Glutamatergic neuron (in vitro differentiated cells): ENCODE measurements at regions not wholly inside any gene's neighbourhood (a gene's known extent, or its start where the extent isn't known, plus 50 kb on each side); places are given as distances from the start of the nearest gene placed in this dataset.

ENCODE experiments used
- DNase-seq: peaks from one replicate; pipeline ENCODE4 v3.0.0; 2022
- H3K27ac Mint-ChIP-seq: one replicate; pipeline ENCODE4 v1.8.0; 2020; ENCODE audit warnings: mild to moderate bottlenecking, mixed read lengths, inconsistent platforms; ENCODE audit not compliant: unreplicated experiment
- H3K27me3 Mint-ChIP-seq: one replicate; pipeline ENCODE4 v1.8.0; 2020; ENCODE audit warnings: mild to moderate bottlenecking, moderate library complexity, mixed read lengths, inconsistent platforms; ENCODE audit not compliant: unreplicated experiment
- H3K36me3 Mint-ChIP-seq: one replicate; pipeline ENCODE4 v1.8.0; 2020; ENCODE audit warnings: mild to moderate bottlenecking, mixed read lengths, inconsistent platforms; ENCODE audit not compliant: unreplicated experiment
- H3K4me1 Mint-ChIP-seq: one replicate; pipeline ENCODE4 v1.8.0; 2020; ENCODE audit warnings: mild to moderate bottlenecking, low read depth, mixed read lengths, inconsistent platforms; ENCODE audit not compliant: unreplicated experiment
- H3K4me3 Mint-ChIP-seq: one replicate; pipeline ENCODE4 v1.8.0; 2020; ENCODE audit warnings: mild to moderate bottlenecking, mixed read lengths, inconsistent platforms; ENCODE audit not compliant: unreplicated experiment
- H3K9me3 Mint-ChIP-seq: one replicate; pipeline ENCODE4 v1.8.0; 2020; ENCODE audit warnings: mild to moderate bottlenecking, moderate library complexity, mixed read lengths, inconsistent platforms; ENCODE audit not compliant: unreplicated experiment
- CTCF ChIP-seq: fragments of 200-600 bp; sonication (generic); IDR thresholded peaks from one replicate; pipeline ENCODE4 v1.5.0; 2021; ENCODE audit not compliant: partially characterized antibody, unreplicated experiment

GRCh38 chr17:27109346-27109745 is 184.6 kb upstream of the WSB1 start:
- H3K27me3 Mint-ChIP-seq = no peaks in the 10 kb centered on the region
- H3K4me3 Mint-ChIP-seq = no peak overlapping the region
- H3K9me3 Mint-ChIP-seq = peaks cover 5% of the 10 kb centered on the region
- no peak for DNase-seq
- H3K4me1 Mint-ChIP-seq = no peaks in the 10 kb centered on the region
- H3K27ac Mint-ChIP-seq = no peak overlapping the region
- no peaks in the 10 kb centered on the region for H3K36me3 Mint-ChIP-seq
- no peak for TF ChIP-seq CTCF

- TF ChIP-seq CTCF = no peak
- no peaks in the 10 kb centered on the region for H3K4me1 Mint-ChIP-seq
- H3K9me3 Mint-ChIP-seq = peaks cover 6% of the 10 kb centered on the region
- DNase-seq = no peak
- H3K36me3 Mint-ChIP-seq = peaks cover 5% of the 10 kb centered on the region
- H3K4me3 Mint-ChIP-seq = no peak overlapping the region
- no peak overlapping the region for H3K27ac Mint-ChIP-seq
- H3K27me3 Mint-ChIP-seq = peaks cover 2% of the 10 kb centered on the region
Observed at GRCh38 chr17:27153005-27153404, 140.9 kb upstream of the WSB1 start.

GRCh38 chr17:27155866-27156265 is 138.0 kb upstream of the WSB1 start:
- H3K27ac Mint-ChIP-seq = no peak overlapping the region
- no peak overlapping the region for H3K4me3 Mint-ChIP-seq
- H3K27me3 Mint-ChIP-seq = peaks cover 2% of the 10 kb centered on the region
- H3K36me3 Mint-ChIP-seq = peaks cover 5% of the 10 kb centered on the region
- DNase-seq = no peak
- peaks cover 6% of the 10 kb centered on the region for H3K9me3 Mint-ChIP-seq
- H3K4me1 Mint-ChIP-seq = no peaks in the 10 kb centered on the region
- no peak for TF ChIP-seq CTCF

- no peak overlapping the region for H3K4me3 Mint-ChIP-seq
- no peaks in the 10 kb centered on the region for H3K4me1 Mint-ChIP-seq
- no peak overlapping the region for H3K27ac Mint-ChIP-seq
- peaks cover 5% of the 10 kb centered on the region for H3K36me3 Mint-ChIP-seq
- DNase-seq = no peak
- no peak for TF ChIP-seq CTCF
- peaks cover 6% of the 10 kb centered on the region for H3K9me3 Mint-ChIP-seq
- H3K27me3 Mint-ChIP-seq = peaks cover 2% of the 10 kb centered on the region
Observed at GRCh38 chr17:27157297-27157696, 136.6 kb upstream of the WSB1 start.

- Mint-ChIP-seq H3K4me1 (no peaks in the 10 kb centered on the region), H3K27ac (no peak overlapping the region), H3K36me3 (no peaks in the 10 kb centered on the region), H3K9me3 (peaks cover 6% of the 10 kb centered on the region), H3K27me3 (peaks cover 2% of the 10 kb centered on the region), H3K4me3 (no peak overlapping the region)
- no peak for DNase-seq
- no peak for TF ChIP-seq CTCF
Observed at GRCh38 chr17:27157898-27158297, 136.0 kb upstream of the WSB1 start.
